ENCODE measurements at regions not wholly inside any gene's neighbourhood (a gene's known extent, or its start where the extent isn't known, plus 50 kb on each side); places are given as distances from the start of the nearest gene placed in this dataset.
"Not testable (repeated sequence)": the region's sequence is repeated elsewhere in the genome, so short reads cannot be mapped to it uniquely, and the experiment has no call there.

DNA sequence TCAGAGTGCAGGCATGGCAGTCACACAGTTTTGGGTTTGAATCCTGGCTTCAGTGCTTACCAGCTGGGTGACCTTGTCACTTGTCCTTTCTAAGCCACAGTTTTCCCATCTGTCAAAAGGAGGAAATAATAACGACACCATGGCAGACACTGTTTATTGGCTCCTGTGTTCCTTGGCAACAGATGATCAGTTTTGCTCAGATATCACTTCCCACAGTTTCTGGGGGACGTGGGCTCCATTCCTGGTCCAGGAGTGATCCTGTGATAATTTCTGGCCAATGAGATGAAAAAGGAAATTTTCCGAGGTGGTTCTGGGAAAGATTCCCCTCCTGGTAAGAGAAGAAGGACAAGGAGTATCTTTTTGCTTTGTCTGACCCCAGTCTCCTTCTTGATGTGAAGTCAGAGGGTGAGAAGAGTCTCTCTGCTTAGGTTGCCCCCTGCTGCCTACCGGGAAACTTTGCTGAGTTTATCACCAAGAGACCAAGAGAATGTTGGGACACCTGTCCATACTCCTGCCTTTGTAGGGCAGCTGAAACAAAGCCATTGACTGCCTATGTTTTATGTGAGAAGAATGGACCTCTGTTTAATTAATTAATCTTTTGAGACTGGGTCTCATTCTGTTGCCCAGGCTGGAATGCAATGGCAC lies 178.9 kb upstream of the NRXN3 start:
- Histone ChIP-seq H3K27ac (no peak overlapping the region), H3K4me3 (no peak overlapping the region)
- no peak for DNase-seq (ENCODE audit: low spot score)
- TF ChIP-seq, protein P1, sequence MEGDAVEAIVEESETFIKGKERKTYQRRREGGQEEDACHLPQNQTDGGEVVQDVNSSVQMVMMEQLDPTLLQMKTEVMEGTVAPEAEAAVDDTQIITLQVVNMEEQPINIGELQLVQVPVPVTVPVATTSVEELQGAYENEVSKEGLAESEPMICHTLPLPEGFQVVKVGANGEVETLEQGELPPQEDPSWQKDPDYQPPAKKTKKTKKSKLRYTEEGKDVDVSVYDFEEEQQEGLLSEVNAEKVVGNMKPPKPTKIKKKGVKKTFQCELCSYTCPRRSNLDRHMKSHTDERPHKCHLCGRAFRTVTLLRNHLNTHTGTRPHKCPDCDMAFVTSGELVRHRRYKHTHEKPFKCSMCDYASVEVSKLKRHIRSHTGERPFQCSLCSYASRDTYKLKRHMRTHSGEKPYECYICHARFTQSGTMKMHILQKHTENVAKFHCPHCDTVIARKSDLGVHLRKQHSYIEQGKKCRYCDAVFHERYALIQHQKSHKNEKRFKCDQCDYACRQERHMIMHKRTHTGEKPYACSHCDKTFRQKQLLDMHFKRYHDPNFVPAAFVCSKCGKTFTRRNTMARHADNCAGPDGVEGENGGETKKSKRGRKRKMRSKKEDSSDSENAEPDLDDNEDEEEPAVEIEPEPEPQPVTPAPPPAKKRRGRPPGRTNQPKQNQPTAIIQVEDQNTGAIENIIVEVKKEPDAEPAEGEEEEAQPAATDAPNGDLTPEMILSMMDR (IDR thresholded peaks at IDR 0.05), result no peak

DNA sequence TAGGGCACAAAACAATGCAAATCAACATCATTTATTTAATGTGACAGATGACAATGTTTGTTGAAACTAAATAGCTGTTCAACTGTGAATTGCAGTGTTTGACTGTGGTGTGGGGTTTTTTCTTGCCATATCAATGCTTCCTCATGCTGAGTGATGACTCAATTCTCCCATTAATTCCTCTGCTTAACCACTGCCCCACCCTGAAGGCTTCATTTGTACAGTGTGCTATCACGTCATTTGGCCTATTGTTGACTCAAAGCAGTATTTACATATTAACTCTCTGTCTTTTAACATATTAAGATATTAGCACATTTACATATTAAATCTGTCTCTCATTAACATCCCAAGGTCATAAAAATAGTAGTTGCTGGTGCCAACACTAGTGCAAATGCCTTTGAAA lies 164.8 kb upstream of the NRXN3 start:
- Histone ChIP-seq H3K4me3 (no peak overlapping the region), H3K27ac (no peak overlapping the region)
- TF ChIP-seq, protein P1 (IDR thresholded peaks at IDR 0.05), result no peak
- no peak for DNase-seq (ENCODE audit: low spot score)

- TF ChIP-seq, protein P1 (IDR thresholded peaks at IDR 0.05), result no peak
These were observed 163.0 kb upstream of the NRXN3 start for GRCh38 chr14:78007160-78007559.

DNA sequence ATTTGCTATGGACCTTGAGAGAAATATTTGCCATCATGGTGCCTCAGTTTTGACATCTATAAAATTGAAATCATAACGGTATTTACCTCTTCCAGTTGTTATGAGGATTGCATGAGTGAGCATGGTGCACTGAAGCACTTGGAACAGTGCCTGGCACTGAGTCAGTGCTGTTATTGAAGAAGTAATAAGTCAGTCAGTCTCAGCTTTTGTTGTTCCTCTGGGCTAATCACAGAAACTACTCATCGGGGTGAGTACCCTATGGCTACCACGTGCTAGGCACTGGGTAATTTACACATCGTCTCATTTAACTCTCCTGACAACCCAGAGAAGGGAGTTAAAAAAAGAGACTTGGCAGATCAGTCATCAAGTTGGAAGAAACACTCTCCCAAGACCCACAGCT lies 159.5 kb upstream of the NRXN3 start:
- no peak for DNase-seq (ENCODE audit: low spot score)
- no peak overlapping the region for H3K4me3 ChIP-seq
- H3K27ac ChIP-seq, result no peak overlapping the region
- TF ChIP-seq, protein P1 (IDR thresholded peaks at IDR 0.05), result no peak

More at GRCh38 chr14:78007160-78007559, 163.0 kb upstream of the NRXN3 start:
- DNase-seq (ENCODE audit: low spot score), result no peak
- H3K27ac ChIP-seq, result no peak overlapping the region
- no peak overlapping the region for H3K4me3 ChIP-seq

GRCh38 chr14:78013911-78014310 lies 156.3 kb upstream of the NRXN3 start:
- DNase-seq (ENCODE audit: low spot score); H3K4me3 ChIP-seq; H3K27ac ChIP-seq: not testable (repeated sequence)

- TF ChIP-seq, protein P1 (IDR thresholded peaks at IDR 0.05), result no peak
- no peak for DNase-seq (ENCODE audit: low spot score)
- Histone ChIP-seq H3K27ac (no peak overlapping the region), H3K4me3 (no peak overlapping the region)
These were observed 153.6 kb upstream of the NRXN3 start for GRCh38 chr14:78016532-78016931.

- no peak for DNase-seq (ENCODE audit: low spot score)
- Histone ChIP-seq H3K4me3 (no peak overlapping the region), H3K27ac (no peak overlapping the region)
- TF ChIP-seq, protein P1 (IDR thresholded peaks at IDR 0.05), result no peak
These were observed 151.9 kb upstream of the NRXN3 start for GRCh38 chr14:78018283-78018682.

All from coronary artery (tissue), 2 donors.